IMR-90 (cell line): ENCODE measurements at regions not wholly inside any gene's neighbourhood (a gene's known extent, or its start where the extent isn't known, plus 50 kb on each side); places are given as distances from the start of the nearest gene placed in this dataset.

Experiments
- CTCF ChIP-seq: conservative IDR thresholded peaks from 2 replicates; pipeline ENCODE4 v1.5.1; 2012; ENCODE audit warnings: mild to moderate bottlenecking, low read depth, low read length, improper control_type of control experiment
- MXI1 ChIP-seq: IDR thresholded peaks from 2 replicates; pipeline ENCODE4 v1.6.1; 2012; ENCODE audit warnings: low read depth, mild to moderate bottlenecking, low read length, moderate library complexity, borderline replicate concordance
- POLR2A ChIP-seq: IDR thresholded peaks from 2 replicates; pipeline ENCODE4 v1.6.1; 2012; ENCODE audit warnings: mild to moderate bottlenecking, low read depth, low read length
- RAD21 ChIP-seq: IDR thresholded peaks from 2 replicates; pipeline ENCODE4 v1.6.1; 2012; ENCODE audit warnings: low read length, improper control_type of control experiment

- TF ChIP-seq CTCF = no peak; the same call in 1 of the 2 replicates
- TF ChIP-seq RAD21 = no peak
- no peak for TF ChIP-seq POLR2A
- no peak for TF ChIP-seq MXI1
These were observed 98.0 kb downstream of the EDNRB start for GRCh38 chr13:77820431-77821149.
